HEK293 (cell line): ENCODE measurements at regions not wholly inside any gene's neighbourhood (a gene's known extent, or its start where the extent isn't known, plus 50 kb on each side); places are given as distances from the start of the nearest gene placed in this dataset.

Experiments used
- CTCF ChIA-PET: fragments of 350-600 bp; formaldehyde crosslinking; extraction: SDS; loops from one replicate; lab custom pipeline; 2021; ENCODE audit warnings: antibody characterized with exemption; lab: Yijun Ruan, JAX
- POLR2A ChIA-PET: fragments of 300-600 bp; formaldehyde crosslinking; extraction: SDS; loops from one replicate; lab custom pipeline; 2020; ENCODE audit warnings: antibody characterized with exemption, inconsistent platforms; lab: Yijun Ruan, JAX
- H3K27ac ChIP-seq: fragments of 200-500 bp; sonication (Bioruptor generic); 2 replicates; pipeline ENCODE4 v1.5.1; 2014; ENCODE audit warnings: low read depth, low read length, control low read depth, inconsistent platforms; ENCODE audit errors: extremely low read depth
- H3K36me3 ChIP-seq, 2 experiments: fragments of 200-500 bp in 1 of 2; sonication (Bioruptor generic) in 1 of 2; 1 replicate in 1 of 2; 2 replicates in 1 of 2; pipeline ENCODE4 v1.5.1; 2014 to 2017; ENCODE audit warnings: inconsistent platforms in 2 of 2, low read length in 2 of 2; ENCODE audit not compliant: control insufficient read depth in 2 of 2, insufficient read depth in 1 of 2
- H3K4me1 ChIP-seq: fragments of 200-500 bp; sonication (Bioruptor generic); 2 replicates; pipeline ENCODE4 v1.5.1; 2014; ENCODE audit warnings: mild to moderate bottlenecking, low read length, inconsistent platforms; ENCODE audit not compliant: control insufficient read depth, insufficient read depth
- H3K4me3 ChIP-seq: 2 replicates; pipeline ENCODE4 v1.5.1; 2011; ENCODE audit warnings: low read depth, mild to moderate bottlenecking, control low read depth, low read length, moderate library complexity
- H3K9me3 ChIP-seq: fragments of 200-500 bp; sonication (Bioruptor generic); 2 replicates; pipeline ENCODE4 v1.5.1; 2014; ENCODE audit warnings: low read depth, low read length, inconsistent platforms; ENCODE audit not compliant: control insufficient read depth, insufficient read depth
- ATF2 ChIP-seq: fragments of 450-650 bp; formaldehyde crosslinking; IDR thresholded peaks from 2 replicates; pipeline ENCODE4 v1.5.1; 2016; ENCODE audit warnings: missing biosample characterization, missing genetic modification characterization, low read depth
- BCL6B ChIP-seq: fragments of 450-650 bp; formaldehyde crosslinking; IDR thresholded peaks from 2 replicates; pipeline ENCODE4 v1.5.1; 2017; ENCODE audit warnings: missing biosample characterization, missing genetic modification characterization
- KLF7 ChIP-seq: fragments of 450-650 bp; formaldehyde crosslinking; IDR thresholded peaks from 2 replicates; pipeline ENCODE4 v1.5.1; 2016; ENCODE audit warnings: missing biosample characterization, missing genetic modification characterization, borderline replicate concordance
- PBX3 ChIP-seq: sonication (generic); formaldehyde crosslinking; IDR thresholded peaks from 2 replicates; pipeline ENCODE4 v1.8.1; 2022; ENCODE audit warnings: mild to moderate bottlenecking, moderate library complexity, missing genetic modification reagents
- PRDM1 ChIP-seq: fragments of 450-650 bp; formaldehyde crosslinking; IDR thresholded peaks from 2 replicates; pipeline ENCODE4; 2016; ENCODE audit warnings: missing biosample characterization, missing genetic modification characterization
- SETDB1 ChIP-seq: IDR thresholded peaks from one replicate; pipeline ENCODE4 v1.6.1; 2017; ENCODE audit warnings: mild to moderate bottlenecking, low read length, moderate library complexity, mixed read lengths; ENCODE audit not compliant: insufficient read length
- ZIC2 ChIP-seq: fragments of 450-650 bp; formaldehyde crosslinking; IDR thresholded peaks from 2 replicates; pipeline ENCODE4 v1.5.1; 2016; ENCODE audit warnings: missing biosample characterization, missing genetic modification characterization
- ZNF114 ChIP-seq: fragments of 450-650 bp; formaldehyde crosslinking; IDR thresholded peaks from 2 replicates; pipeline ENCODE4 v1.5.0; 2017; ENCODE audit warnings: missing biosample characterization, missing genetic modification characterization
- ZNF19 ChIP-seq: fragments of 450-650 bp; formaldehyde crosslinking; IDR thresholded peaks from 2 replicates; pipeline ENCODE4; 2016; ENCODE audit warnings: missing biosample characterization, missing genetic modification characterization, low read depth
- ZNF248 ChIP-seq: fragments of 450-650 bp; formaldehyde crosslinking; IDR thresholded peaks from 2 replicates; pipeline ENCODE4 v1.5.1; 2017; ENCODE audit warnings: missing biosample characterization, missing genetic modification characterization
- ZNF529 ChIP-seq: fragments of 450-650 bp; formaldehyde crosslinking; IDR thresholded peaks from 2 replicates; pipeline ENCODE4 v1.5.1; 2017; ENCODE audit warnings: missing genetic modification characterization, missing biosample characterization; ENCODE audit not compliant: insufficient replicate concordance
- ZNF544 ChIP-seq: fragments of 450-650 bp; formaldehyde crosslinking; IDR thresholded peaks from 2 replicates; pipeline ENCODE4 v1.5.0; 2017; ENCODE audit warnings: missing biosample characterization, missing genetic modification characterization
- ZNF548 ChIP-seq: fragments of 450-650 bp; formaldehyde crosslinking; IDR thresholded peaks from 2 replicates; pipeline ENCODE4 v1.5.1; 2016; ENCODE audit warnings: missing biosample characterization, missing genetic modification characterization
- ZNF585B ChIP-seq: fragments of 450-650 bp; formaldehyde crosslinking; IDR thresholded peaks from 2 replicates; pipeline ENCODE4 v1.5.1; 2016; ENCODE audit warnings: missing biosample characterization, missing genetic modification characterization
- ZNF623 ChIP-seq: fragments of 450-650 bp; formaldehyde crosslinking; IDR thresholded peaks from 2 replicates; pipeline ENCODE4 v1.5.1; 2016; ENCODE audit warnings: missing biosample characterization, missing genetic modification characterization
- ZNF660 ChIP-seq: fragments of 450-650 bp; IDR thresholded peaks from 2 replicates; pipeline ENCODE4 v1.5.1; 2018; ENCODE audit warnings: missing biosample characterization, mild to moderate bottlenecking, missing genetic modification characterization
- ZNF664 ChIP-seq: fragments of 450-650 bp; formaldehyde crosslinking; IDR thresholded peaks from 2 replicates; pipeline ENCODE4 v1.5.1; 2016; ENCODE audit warnings: missing biosample characterization, missing genetic modification characterization
- TF ChIP-seq, protein P1 (sequence below): fragments of 450-650 bp; formaldehyde crosslinking; IDR thresholded peaks from 2 replicates; pipeline ENCODE4 v1.5.1; 2016; ENCODE audit warnings: missing biosample characterization, missing genetic modification characterization

GRCh38 chr12:115811929-115812328 is 465.6 kb downstream of the MED13L start:
- CTCF ChIA-PET: no interaction called here

GRCh38 chr12:115811045-115811444 is 466.4 kb downstream of the MED13L start:
- no peaks in the 10 kb centered on the region for H3K36me3 ChIP-seq
- peak; percentile 82 for TF ChIP-seq ATF2
- TF ChIP-seq ZNF664: no peak
- H3K4me1 ChIP-seq: no peaks in the 10 kb centered on the region
- no peak overlapping the region for H3K27ac ChIP-seq
- no peak overlapping the region for H3K4me3 ChIP-seq
- CTCF ChIA-PET: no interaction called here
- POLR2A ChIA-PET: no interaction called here
- no peaks in the 10 kb centered on the region for H3K9me3 ChIP-seq

More at GRCh38 chr12:115811929-115812328, 465.6 kb downstream of the MED13L start:
- Histone ChIP-seq H3K9me3 (no peaks in the 10 kb centered on the region), H3K36me3 (no peaks in the 10 kb centered on the region), H3K4me3 (no peak overlapping the region), H3K4me1 (no peaks in the 10 kb centered on the region), H3K27ac (no peak overlapping the region)
- POLR2A ChIA-PET: no interaction called here
- TF ChIP-seq ZNF660 (tag by site-specific recombination): no peak
- TF ChIP-seq PRDM1 (tag by site-specific recombination): no peak
- TF ChIP-seq SETDB1: peak; percentile 6

DNA sequence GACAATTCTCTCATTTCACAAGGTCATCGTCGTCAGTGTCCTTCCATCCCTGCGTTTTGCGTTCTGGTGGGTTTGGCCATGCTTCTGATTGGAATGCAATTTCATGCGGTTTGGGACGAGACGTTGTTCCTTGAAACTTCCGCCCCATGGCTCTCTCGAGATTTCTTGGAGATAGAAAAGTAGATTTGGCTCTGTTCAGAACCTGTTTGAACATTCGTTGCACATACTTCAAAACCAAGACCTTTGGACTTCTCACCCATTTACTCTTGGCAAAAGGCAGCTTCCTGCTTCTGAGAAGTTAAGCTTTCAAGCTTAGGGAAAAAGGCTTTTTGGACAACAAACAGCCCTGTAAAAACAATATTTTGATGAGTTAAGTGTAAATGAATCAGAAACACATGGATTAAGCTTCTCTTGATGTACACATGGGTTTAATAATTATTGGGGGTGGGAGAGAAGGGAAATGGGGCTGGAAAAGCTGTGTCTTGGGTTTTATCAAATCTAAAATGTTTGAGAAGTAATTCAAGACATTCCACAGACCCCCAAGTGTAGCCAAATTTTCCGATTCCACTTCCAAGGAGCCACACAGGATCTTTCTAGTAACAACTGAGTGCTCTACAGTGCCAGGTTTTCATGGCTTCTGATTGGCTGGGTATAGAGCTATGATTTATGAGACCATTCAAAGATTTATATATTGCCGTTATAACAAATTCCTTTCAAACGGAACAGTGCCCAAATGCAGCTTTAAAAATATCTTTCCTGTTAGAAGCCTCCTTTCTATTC is 467.2 kb downstream of the MED13L start:
- H3K36me3 ChIP-seq: no peaks in the 10 kb centered on the region
- POLR2A ChIA-PET: interaction anchor here (0.5 kb wide), 1 partner anchor 30 kb away, joined by 6 read pairs; no protein-coding TSS in a partner anchor
- TF ChIP-seq ZNF19 (no peak), ZNF664 (no peak), ZNF529 (no peak), BCL6B (no peak), ZNF585B (tag by site-specific recombination) (no peak), KLF7 (tag by site-specific recombination) (no peak), ZNF544 (tag by site-specific recombination) (no peak), PBX3 (no peak), ZNF114 (tag by site-specific recombination) (no peak), ZNF623 (no peak), ZIC2 (tag by site-specific recombination) (no peak), ZNF548 (tag by site-specific recombination) (no peak), ZNF248 (tag by site-specific recombination) (no peak)
- TF ChIP-seq, protein P1, sequence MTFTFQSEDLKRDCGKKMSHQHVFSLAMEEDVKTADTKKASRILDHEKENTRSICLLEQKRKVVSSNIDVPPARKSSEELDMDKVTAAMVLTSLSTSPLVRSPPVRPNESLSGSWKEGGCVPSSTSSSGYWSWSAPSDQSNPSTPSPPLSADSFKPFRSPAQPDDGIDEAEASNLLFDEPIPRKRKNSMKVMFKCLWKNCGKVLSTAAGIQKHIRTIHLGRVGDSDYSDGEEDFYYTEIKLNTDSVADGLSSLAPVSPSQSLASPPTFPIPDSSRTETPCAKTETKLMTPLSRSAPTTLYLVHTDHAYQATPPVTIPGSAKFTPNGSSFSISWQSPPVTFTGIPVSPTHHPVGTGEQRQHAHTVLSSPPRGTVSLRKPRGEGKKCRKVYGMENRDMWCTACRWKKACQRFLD (tag by site-specific recombination): no peak
- TF ChIP-seq, all 188 proteins: peak for 0
- CTCF ChIA-PET: no interaction called here
- no peaks in the 10 kb centered on the region for H3K9me3 ChIP-seq
- no peak overlapping the region for H3K27ac ChIP-seq
- no peak overlapping the region for H3K4me3 ChIP-seq
- no peaks in the 10 kb centered on the region for H3K4me1 ChIP-seq
